DND-41 (cell line): ENCODE measurements at regions not wholly inside any gene's neighbourhood (a gene's known extent, or its start where the extent isn't known, plus 50 kb on each side); places are given as distances from the start of the nearest gene placed in this dataset.

Experiments used
- ATAC-seq: fragments of 200-7000 bp; cut with Tn5 transposase; 3 replicates; pipeline ENCODE4 v1.9.1; 2021; ENCODE audit warnings: low read depth; ENCODE audit not compliant: insufficient read depth
- DNase-seq: peaks from one replicate; pipeline ENCODE4 v3.0.0-alpha.2; 2020
- H2AFZ ChIP-seq: 2 replicates; pipeline ENCODE4 v1.6.0; 2012; ENCODE audit warnings: low read depth, low read length
- H3K27ac ChIP-seq: 2 replicates; pipeline ENCODE4 v1.5.1; 2012; ENCODE audit warnings: low read length, inconsistent platforms
- H3K27me3 ChIP-seq: fragments of 200-600 bp; sonication (generic); 2 replicates; pipeline ENCODE4 v1.6.0; 2012; ENCODE audit warnings: low read length, mild to moderate bottlenecking, inconsistent platforms; ENCODE audit not compliant: insufficient read depth, poor library complexity
- H3K36me3 ChIP-seq: 2 replicates; pipeline ENCODE4 v1.5.1; 2012; ENCODE audit warnings: low read length, inconsistent platforms; ENCODE audit not compliant: insufficient read depth
- H3K4me1 ChIP-seq: 2 replicates; pipeline ENCODE4 v1.5.1; 2012; ENCODE audit warnings: mild to moderate bottlenecking, low read length; ENCODE audit not compliant: insufficient read depth
- H3K4me2 ChIP-seq: 2 replicates; pipeline ENCODE4 v1.6.0; 2012; ENCODE audit warnings: mild to moderate bottlenecking, moderate library complexity, low read length, inconsistent platforms; ENCODE audit not compliant: insufficient read depth
- H3K4me3 ChIP-seq, 2 experiments: fragments of 200-600 bp in 1 of 2; shearing (Covaris generic) in 1 of 2; 2 replicates each; pipeline ENCODE4 v1.5.1; 2012 to 2016; ENCODE audit warnings: inconsistent platforms in 2 of 2, low read length in 2 of 2, mild to moderate bottlenecking in 2 of 2, low read depth in 1 of 2, moderate library complexity in 1 of 2
- H3K79me2 ChIP-seq: 2 replicates; pipeline ENCODE4 v1.6.0; 2012; ENCODE audit warnings: low read length, inconsistent platforms; ENCODE audit not compliant: insufficient read depth
- H3K9ac ChIP-seq: 2 replicates; pipeline ENCODE4 v1.6.0; 2012; ENCODE audit warnings: low read depth, mild to moderate bottlenecking, inconsistent platforms, low read length, moderate library complexity
- H3K9me3 ChIP-seq: 2 replicates; pipeline ENCODE4 v1.5.1; 2012; ENCODE audit warnings: low read length, moderate library complexity, mild to moderate bottlenecking, inconsistent platforms; ENCODE audit not compliant: insufficient read depth, severe bottlenecking
- H4K20me1 ChIP-seq: 2 replicates; pipeline ENCODE4 v1.6.0; 2012; ENCODE audit warnings: low read length; ENCODE audit not compliant: insufficient read depth
- EZH2 ChIP-seq: IDR thresholded peaks from 3 replicates; pipeline ENCODE4 v1.6.1; 2012; ENCODE audit warnings: borderline replicate concordance, low read depth, mild to moderate bottlenecking, moderate library complexity, low read length, inconsistent platforms; ENCODE audit not compliant: severe bottlenecking
- TF ChIP-seq, protein P1 (sequence below): IDR thresholded peaks from 2 replicates; pipeline ENCODE4 v1.5.1; 2012; ENCODE audit warnings: borderline replicate concordance, low read length, moderate library complexity, mild to moderate bottlenecking; ENCODE audit not compliant: poor library complexity, severe bottlenecking; ENCODE audit errors: extremely low read depth

DNA sequence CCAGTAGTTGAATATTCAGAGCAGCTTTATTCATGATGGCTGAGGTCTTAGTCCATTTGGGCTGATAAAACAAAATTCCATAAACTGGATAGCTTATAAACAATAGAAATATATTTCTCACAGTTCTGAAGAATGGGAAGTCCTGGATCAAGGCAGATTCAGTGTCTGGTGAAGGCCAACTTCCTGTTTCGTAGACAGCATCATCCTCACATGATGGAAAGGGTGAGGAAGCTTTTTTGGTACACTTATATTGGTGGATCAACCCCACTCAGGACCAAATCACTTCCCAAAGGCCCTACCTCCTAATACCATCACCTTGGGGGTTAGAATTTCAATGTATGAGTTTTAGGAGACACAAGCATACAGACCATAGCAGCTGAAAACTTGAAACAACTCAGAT, 224.2 kb downstream of the CYB561 start:
- Histone ChIP-seq H3K79me2 (no peaks in the 10 kb centered on the region), H3K4me3 (no peak overlapping the region), H3K36me3 (no peaks in the 10 kb centered on the region), H4K20me1 (no peaks in the 10 kb centered on the region; the same call in 1 of the 2 replicates), H3K9ac (no peak overlapping the region), H3K4me2 (no peak overlapping the region), H3K27me3 (no peaks in the 10 kb centered on the region), H2AFZ (no peak overlapping the region), H3K4me1 (no peaks in the 10 kb centered on the region), H3K27ac (no peak overlapping the region), H3K9me3 (no peaks in the 10 kb centered on the region)
- ATAC-seq: no peak
- TF ChIP-seq EZH2: no peak
- TF ChIP-seq, protein P1, sequence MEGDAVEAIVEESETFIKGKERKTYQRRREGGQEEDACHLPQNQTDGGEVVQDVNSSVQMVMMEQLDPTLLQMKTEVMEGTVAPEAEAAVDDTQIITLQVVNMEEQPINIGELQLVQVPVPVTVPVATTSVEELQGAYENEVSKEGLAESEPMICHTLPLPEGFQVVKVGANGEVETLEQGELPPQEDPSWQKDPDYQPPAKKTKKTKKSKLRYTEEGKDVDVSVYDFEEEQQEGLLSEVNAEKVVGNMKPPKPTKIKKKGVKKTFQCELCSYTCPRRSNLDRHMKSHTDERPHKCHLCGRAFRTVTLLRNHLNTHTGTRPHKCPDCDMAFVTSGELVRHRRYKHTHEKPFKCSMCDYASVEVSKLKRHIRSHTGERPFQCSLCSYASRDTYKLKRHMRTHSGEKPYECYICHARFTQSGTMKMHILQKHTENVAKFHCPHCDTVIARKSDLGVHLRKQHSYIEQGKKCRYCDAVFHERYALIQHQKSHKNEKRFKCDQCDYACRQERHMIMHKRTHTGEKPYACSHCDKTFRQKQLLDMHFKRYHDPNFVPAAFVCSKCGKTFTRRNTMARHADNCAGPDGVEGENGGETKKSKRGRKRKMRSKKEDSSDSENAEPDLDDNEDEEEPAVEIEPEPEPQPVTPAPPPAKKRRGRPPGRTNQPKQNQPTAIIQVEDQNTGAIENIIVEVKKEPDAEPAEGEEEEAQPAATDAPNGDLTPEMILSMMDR: no peak
- DNase-seq: no peak

DNA sequence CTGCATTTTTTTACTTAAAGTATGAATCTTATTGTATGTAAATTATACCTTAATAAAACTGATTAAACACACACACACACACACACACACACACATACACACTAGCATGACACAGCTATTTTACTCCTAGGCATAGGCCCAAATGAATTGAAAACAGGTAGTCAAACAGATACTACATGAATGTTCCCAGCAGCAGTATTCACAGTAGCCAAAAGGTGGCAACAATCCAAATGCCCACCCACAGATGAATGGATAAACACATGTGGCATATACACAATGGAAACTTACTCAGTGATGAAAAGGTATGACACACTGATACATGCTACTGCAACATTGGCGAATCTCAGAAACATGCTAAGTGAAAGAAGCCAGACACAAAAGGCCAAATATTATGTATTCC, 223.5 kb downstream of the CYB561 start:
- H3K9me3 ChIP-seq: no peaks in the 10 kb centered on the region
- ATAC-seq: no peak
- H3K27me3 ChIP-seq: no peaks in the 10 kb centered on the region

DNA sequence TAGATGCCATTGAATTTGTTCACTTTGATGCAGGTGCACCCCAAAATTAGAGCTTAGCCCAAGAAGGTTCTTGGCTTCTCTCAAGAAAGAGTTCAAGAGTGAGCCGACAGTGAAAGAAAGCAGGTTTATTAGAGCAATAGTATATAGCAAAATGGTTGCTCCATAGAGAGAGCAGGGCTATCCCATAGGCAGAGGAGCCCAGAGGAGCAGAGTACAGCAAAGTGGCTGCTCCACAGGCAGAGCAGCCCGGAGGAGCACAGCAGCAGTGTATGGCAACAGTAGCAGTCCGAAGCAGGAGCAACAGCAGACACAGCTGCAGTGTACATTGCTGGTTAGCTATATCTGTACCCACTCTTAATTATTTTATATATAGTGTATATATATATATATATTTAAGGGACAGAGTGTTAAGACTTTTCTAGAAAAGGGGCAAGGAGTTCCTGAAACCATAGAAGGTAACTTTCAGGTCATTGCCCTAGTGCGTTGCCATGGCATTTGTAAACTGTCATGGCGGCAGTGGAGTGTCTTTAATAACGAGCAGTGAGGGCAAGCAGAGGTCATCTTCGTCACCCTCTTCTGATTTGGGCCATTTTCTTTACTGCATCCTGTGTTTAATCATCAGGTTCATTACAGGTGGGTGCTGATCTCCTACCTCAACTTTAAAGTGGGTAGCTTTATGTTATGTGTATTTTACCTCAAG, 222.7 kb downstream of the CYB561 start:
- TF ChIP-seq, protein P1: no peak
- TF ChIP-seq EZH2: no peak
- Histone ChIP-seq H4K20me1 (no peaks in the 10 kb centered on the region; the same call in 1 of the 2 replicates), H3K9ac (no peak overlapping the region), H3K4me2 (no peak overlapping the region), H3K27ac (no peak overlapping the region), H3K27me3 (no peaks in the 10 kb centered on the region), H3K36me3 (no peaks in the 10 kb centered on the region), H3K9me3 (no peaks in the 10 kb centered on the region), H3K79me2 (no peaks in the 10 kb centered on the region), H3K4me3 (no peak overlapping the region), H3K4me1 (no peaks in the 10 kb centered on the region), H2AFZ (no peak overlapping the region)
- ATAC-seq (no peak), DNase-seq (no peak)

More for the DNA sequence above, 223.5 kb downstream of the CYB561 start:
- no peak for DNase-seq
- no peak for TF ChIP-seq EZH2
- TF ChIP-seq, protein P1: peak; percentile 11
- H4K20me1 ChIP-seq: no peaks in the 10 kb centered on the region; the same call in 1 of the 2 replicates
- H3K27ac ChIP-seq: no peak overlapping the region
- H2AFZ ChIP-seq: no peak overlapping the region
- no peak overlapping the region for H3K4me2 ChIP-seq
- no peak overlapping the region for H3K9ac ChIP-seq
- no peak overlapping the region for H3K4me3 ChIP-seq
- no peaks in the 10 kb centered on the region for H3K79me2 ChIP-seq
- H3K36me3 ChIP-seq: no peaks in the 10 kb centered on the region
- H3K4me1 ChIP-seq: no peaks in the 10 kb centered on the region
